C4-2B (cell line): ENCODE measurements at regions not wholly inside any gene's neighbourhood (a gene's known extent, or its start where the extent isn't known, plus 50 kb on each side); places are given as distances from the start of the nearest gene placed in this dataset.

Source experiments
- ZFX ChIP-seq: fragments of 450-650 bp; IDR thresholded peaks from 2 replicates; pipeline ENCODE4 v1.6.1; 2017
- TF ChIP-seq, protein P1 (sequence below): fragments of 450-650 bp; conservative IDR thresholded peaks from 2 replicates; pipeline ENCODE4 v1.5.1; 2017; ENCODE audit warnings: mild to moderate bottlenecking

GRCh38 chr2:173598525-173598924, 243.9 kb downstream of the CDCA7 start:
- TF ChIP-seq, protein P1, sequence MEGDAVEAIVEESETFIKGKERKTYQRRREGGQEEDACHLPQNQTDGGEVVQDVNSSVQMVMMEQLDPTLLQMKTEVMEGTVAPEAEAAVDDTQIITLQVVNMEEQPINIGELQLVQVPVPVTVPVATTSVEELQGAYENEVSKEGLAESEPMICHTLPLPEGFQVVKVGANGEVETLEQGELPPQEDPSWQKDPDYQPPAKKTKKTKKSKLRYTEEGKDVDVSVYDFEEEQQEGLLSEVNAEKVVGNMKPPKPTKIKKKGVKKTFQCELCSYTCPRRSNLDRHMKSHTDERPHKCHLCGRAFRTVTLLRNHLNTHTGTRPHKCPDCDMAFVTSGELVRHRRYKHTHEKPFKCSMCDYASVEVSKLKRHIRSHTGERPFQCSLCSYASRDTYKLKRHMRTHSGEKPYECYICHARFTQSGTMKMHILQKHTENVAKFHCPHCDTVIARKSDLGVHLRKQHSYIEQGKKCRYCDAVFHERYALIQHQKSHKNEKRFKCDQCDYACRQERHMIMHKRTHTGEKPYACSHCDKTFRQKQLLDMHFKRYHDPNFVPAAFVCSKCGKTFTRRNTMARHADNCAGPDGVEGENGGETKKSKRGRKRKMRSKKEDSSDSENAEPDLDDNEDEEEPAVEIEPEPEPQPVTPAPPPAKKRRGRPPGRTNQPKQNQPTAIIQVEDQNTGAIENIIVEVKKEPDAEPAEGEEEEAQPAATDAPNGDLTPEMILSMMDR: no peak
- no peak for TF ChIP-seq ZFX
